MM.1S (cell line): ENCODE measurements at regions not wholly inside any gene's neighbourhood (a gene's known extent, or its start where the extent isn't known, plus 50 kb on each side); places are given as distances from the start of the nearest gene placed in this dataset.

Source experiments
- DNase-seq: peaks from one replicate; pipeline ENCODE4 v3.0.0-alpha.2; 2015
- H2AFZ ChIP-seq: fragments of 300-600 bp; sonication (generic); 2 replicates; pipeline ENCODE4 v1.6.0; 2016; ENCODE audit warnings: antibody characterized with exemption, low read length
- H3F3A ChIP-seq: fragments of 300-600 bp; sonication (generic); 2 replicates; pipeline ENCODE4 v1.6.1; 2016; ENCODE audit warnings: mild to moderate bottlenecking, antibody characterized with exemption, low read length, moderate library complexity, mixed read lengths; ENCODE audit not compliant: insufficient read depth
- H3K27ac ChIP-seq: fragments of 300-600 bp; sonication (generic); 2 replicates; pipeline ENCODE4 v1.5.1; 2016; ENCODE audit warnings: mild to moderate bottlenecking, low read length
- H3K27me3 ChIP-seq: fragments of 300-600 bp; sonication (generic); replicated peaks from 2 replicates; pipeline ENCODE4 v1.6.0; 2016; ENCODE audit warnings: low read length; ENCODE audit not compliant: insufficient read depth
- H3K36me3 ChIP-seq: fragments of 300-600 bp; sonication (generic); replicated peaks from 2 replicates; pipeline ENCODE4 v1.6.1; 2016; ENCODE audit warnings: mild to moderate bottlenecking, low read length, mixed read lengths; ENCODE audit not compliant: insufficient read depth
- H3K4me1 ChIP-seq: fragments of 300-600 bp; sonication (generic); 2 replicates; pipeline ENCODE4 v1.6.1; 2016; ENCODE audit warnings: low read length, mixed read lengths
- H3K4me2 ChIP-seq: fragments of 300-600 bp; sonication (generic); 2 replicates; pipeline ENCODE4 v1.6.0; 2016; ENCODE audit warnings: low read depth, low read length
- H3K4me3 ChIP-seq: fragments of 300-600 bp; sonication (generic); 2 replicates; pipeline ENCODE4 v1.5.1; 2016; ENCODE audit warnings: low read length, mixed read lengths
- H3K79me2 ChIP-seq: fragments of 300-600 bp; sonication (generic); 2 replicates; pipeline ENCODE4 v1.6.1; 2016; ENCODE audit warnings: mixed run types, low read length, mixed read lengths
- H3K9ac ChIP-seq: fragments of 300-600 bp; sonication (generic); 2 replicates; pipeline ENCODE4 v1.6.1; 2016; ENCODE audit warnings: low read length, mixed read lengths
- H3K9me2 ChIP-seq: fragments of 300-600 bp; sonication (generic); replicated peaks from 2 replicates; pipeline ENCODE4 v1.6.1; 2016; ENCODE audit warnings: mild to moderate bottlenecking, low read length, mixed read lengths; ENCODE audit not compliant: insufficient read depth
- H3K9me3 ChIP-seq: fragments of 300-600 bp; sonication (generic); replicated peaks from 2 replicates; pipeline ENCODE4 v1.6.1; 2016; ENCODE audit warnings: mild to moderate bottlenecking, low read length, mixed read lengths; ENCODE audit not compliant: insufficient read depth
- H4K20me1 ChIP-seq: fragments of 300-600 bp; sonication (generic); 2 replicates; pipeline ENCODE4 v1.6.1; 2016; ENCODE audit warnings: mild to moderate bottlenecking, low read length, moderate library complexity, mixed read lengths; ENCODE audit not compliant: insufficient read depth
- EZH2 ChIP-seq: fragments of 300-600 bp; sonication (generic); optimal IDR thresholded peaks from 2 replicates; pipeline ENCODE3; 2017; ENCODE audit warnings: low read depth, mild to moderate bottlenecking, antibody characterized with exemption, low read length, mixed read lengths
- EZH2phosphoT487 ChIP-seq: fragments of 300-600 bp; sonication (generic); IDR thresholded peaks from 2 replicates; pipeline ENCODE4 v1.6.1; 2018; ENCODE audit warnings: antibody characterized with exemption, low read length
- TF ChIP-seq, protein P1 (sequence below): fragments of 300-600 bp; sonication (generic); IDR thresholded peaks from 2 replicates; pipeline ENCODE4 v1.5.1; 2016; ENCODE audit warnings: antibody characterized with exemption, low read length, mixed read lengths

- peak overlapping the region; percentile 76; the same call in 1 of the 2 replicates for H3K27ac ChIP-seq
- H3K9ac ChIP-seq, result no peak overlapping the region
- TF ChIP-seq EZH2, result no peak
- TF ChIP-seq, protein P1, sequence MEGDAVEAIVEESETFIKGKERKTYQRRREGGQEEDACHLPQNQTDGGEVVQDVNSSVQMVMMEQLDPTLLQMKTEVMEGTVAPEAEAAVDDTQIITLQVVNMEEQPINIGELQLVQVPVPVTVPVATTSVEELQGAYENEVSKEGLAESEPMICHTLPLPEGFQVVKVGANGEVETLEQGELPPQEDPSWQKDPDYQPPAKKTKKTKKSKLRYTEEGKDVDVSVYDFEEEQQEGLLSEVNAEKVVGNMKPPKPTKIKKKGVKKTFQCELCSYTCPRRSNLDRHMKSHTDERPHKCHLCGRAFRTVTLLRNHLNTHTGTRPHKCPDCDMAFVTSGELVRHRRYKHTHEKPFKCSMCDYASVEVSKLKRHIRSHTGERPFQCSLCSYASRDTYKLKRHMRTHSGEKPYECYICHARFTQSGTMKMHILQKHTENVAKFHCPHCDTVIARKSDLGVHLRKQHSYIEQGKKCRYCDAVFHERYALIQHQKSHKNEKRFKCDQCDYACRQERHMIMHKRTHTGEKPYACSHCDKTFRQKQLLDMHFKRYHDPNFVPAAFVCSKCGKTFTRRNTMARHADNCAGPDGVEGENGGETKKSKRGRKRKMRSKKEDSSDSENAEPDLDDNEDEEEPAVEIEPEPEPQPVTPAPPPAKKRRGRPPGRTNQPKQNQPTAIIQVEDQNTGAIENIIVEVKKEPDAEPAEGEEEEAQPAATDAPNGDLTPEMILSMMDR, result no peak
- no peak for TF ChIP-seq EZH2phosphoT487
- no peak overlapping the region for H2AFZ ChIP-seq
- peaks cover 12% of the 10 kb centered on the region; the same call in 1 of the 2 replicates for H3K4me1 ChIP-seq
- H3K9me3 ChIP-seq, result no peaks in the 10 kb centered on the region
- H3K79me2 ChIP-seq, result no peaks in the 10 kb centered on the region
- DNase-seq, result no peak
- no peak overlapping the region for H3K4me2 ChIP-seq
- H3K36me3 ChIP-seq, result no peaks in the 10 kb centered on the region
- H3K4me3 ChIP-seq, result no peak overlapping the region
- H3K27me3 ChIP-seq, result no peaks in the 10 kb centered on the region
- peaks cover 5% of the 10 kb centered on the region; the same call in 1 of the 2 replicates for H3F3A ChIP-seq
- H4K20me1 ChIP-seq, result no peaks in the 10 kb centered on the region
- H3K9me2 ChIP-seq, result no peaks in the 10 kb centered on the region
These were observed 81.3 kb upstream of the FRY start for GRCh38 chr13:31950111-31950815.

- peak overlapping the region; percentile 12; the same call in 1 of the 2 replicates for H3K4me2 ChIP-seq
- H3K79me2 ChIP-seq, result no peaks in the 10 kb centered on the region
- H3K36me3 ChIP-seq, result no peaks in the 10 kb centered on the region
- peak overlapping the region; percentile 51; the same call in 1 of the 2 replicates for H2AFZ ChIP-seq
- no peaks in the 10 kb centered on the region for H3K9me3 ChIP-seq
- peaks cover 5% of the 10 kb centered on the region; the same call in 1 of the 2 replicates for H3F3A ChIP-seq
- H3K9ac ChIP-seq, result no peak overlapping the region
- H3K4me1 ChIP-seq, result peaks cover 12% of the 10 kb centered on the region; the same call in 1 of the 2 replicates
- H4K20me1 ChIP-seq, result no peaks in the 10 kb centered on the region
- peak; percentile 53 for DNase-seq
- TF ChIP-seq EZH2phosphoT487 (no peak), EZH2 (no peak)
- TF ChIP-seq, protein P1, result no peak
- peak overlapping the region; percentile 76 for H3K27ac ChIP-seq
- no peaks in the 10 kb centered on the region for H3K27me3 ChIP-seq
- H3K9me2 ChIP-seq, result no peaks in the 10 kb centered on the region
- no peak overlapping the region for H3K4me3 ChIP-seq
These were observed 80.3 kb upstream of the FRY start for GRCh38 chr13:31951215-31951678.

- DNase-seq, result no peak
- Histone ChIP-seq H3K79me2 (no peaks in the 10 kb centered on the region), H3K4me1 (peaks cover 12% of the 10 kb centered on the region; the same call in 1 of the 2 replicates), H3F3A (peaks cover 5% of the 10 kb centered on the region; the same call in 1 of the 2 replicates), H3K9ac (no peak overlapping the region), H4K20me1 (no peaks in the 10 kb centered on the region), H2AFZ (no peak overlapping the region), H3K27me3 (no peaks in the 10 kb centered on the region), H3K4me3 (no peak overlapping the region), H3K27ac (no peak overlapping the region), H3K9me3 (no peaks in the 10 kb centered on the region), H3K9me2 (no peaks in the 10 kb centered on the region), H3K36me3 (no peaks in the 10 kb centered on the region), H3K4me2 (no peak overlapping the region)
- TF ChIP-seq EZH2phosphoT487 (no peak), EZH2 (no peak)
- TF ChIP-seq, protein P1, result no peak
These were observed 78.8 kb upstream of the FRY start for GRCh38 chr13:31952641-31953380.
